Retinal pigment epithelial cell (primary cell): ENCODE measurements at regions not wholly inside any gene's neighbourhood (a gene's known extent, or its start where the extent isn't known, plus 50 kb on each side); places are given as distances from the start of the nearest gene placed in this dataset.

Experiments used
- DNase-seq: peaks from one replicate; pipeline ENCODE4 v3.0.0-alpha.2; 2010; ENCODE audit warnings: low read depth
- H3K4me3 ChIP-seq: 2 replicates; pipeline ENCODE4 v1.5.1; 2011; ENCODE audit warnings: mild to moderate bottlenecking, low read length, control low read depth, moderate library complexity
- CTCF ChIP-seq: conservative IDR thresholded peaks from 2 replicates; pipeline ENCODE4 v1.5.1; 2011; ENCODE audit warnings: low read depth, low read length, control low read depth, inconsistent platforms

- DNase-seq = no peak
- TF ChIP-seq CTCF = no peak
- H3K4me3 ChIP-seq = no peak overlapping the region
Measured at GRCh38 chr5:125046838-125047237, 300.4 kb upstream of the ZNF608 start.

- DNase-seq = no peak
- TF ChIP-seq CTCF = no peak
- no peak overlapping the region for H3K4me3 ChIP-seq
Measured at GRCh38 chr5:125047871-125048270, 301.4 kb upstream of the ZNF608 start.

GRCh38 chr5:125049721-125050702 lies 303.6 kb upstream of the ZNF608 start:
- no peak for TF ChIP-seq CTCF
- no peak overlapping the region for H3K4me3 ChIP-seq
- DNase-seq = no peak

- no peak for TF ChIP-seq CTCF
- no peak overlapping the region for H3K4me3 ChIP-seq
- DNase-seq = no peak
Measured at GRCh38 chr5:125050926-125051325, 304.5 kb upstream of the ZNF608 start.

- DNase-seq = no peak
- TF ChIP-seq CTCF = no peak
- H3K4me3 ChIP-seq = no peak overlapping the region
Measured at GRCh38 chr5:125052584-125052983, 306.1 kb upstream of the ZNF608 start.

GRCh38 chr5:125053179-125053578 lies 306.7 kb upstream of the ZNF608 start:
- DNase-seq = no peak
- no peak overlapping the region for H3K4me3 ChIP-seq
- no peak for TF ChIP-seq CTCF

GRCh38 chr5:125054146-125054545 lies 307.7 kb upstream of the ZNF608 start:
- TF ChIP-seq CTCF = no peak
- DNase-seq = no peak
- no peak overlapping the region for H3K4me3 ChIP-seq
